H7 (cell line): ENCODE measurements at regions not wholly inside any gene's neighbourhood (a gene's known extent, or its start where the extent isn't known, plus 50 kb on each side); places are given as distances from the start of the nearest gene placed in this dataset.
"Not testable (repeated sequence)": the region's sequence is repeated elsewhere in the genome, so short reads cannot be mapped to it uniquely, and the experiment has no call there.

Experiments used
- DNase-seq: peaks from one replicate; pipeline ENCODE4 v3.0.0; 2012
- H3K27me3 ChIP-seq: 2 replicates; pipeline ENCODE4 v1.6.0; 2011; ENCODE audit warnings: mild to moderate bottlenecking, low read length; ENCODE audit not compliant: control insufficient read depth, insufficient read depth
- H3K36me3 ChIP-seq: replicated peaks from 2 replicates; pipeline ENCODE4 v1.5.1; 2011; ENCODE audit warnings: low read length; ENCODE audit not compliant: control insufficient read depth, insufficient read depth
- H3K4me3 ChIP-seq: 2 replicates; pipeline ENCODE4 v1.5.1; 2011; ENCODE audit warnings: low read depth, mild to moderate bottlenecking, control low read depth, low read length, moderate library complexity; ENCODE audit not compliant: insufficient read depth

DNA sequence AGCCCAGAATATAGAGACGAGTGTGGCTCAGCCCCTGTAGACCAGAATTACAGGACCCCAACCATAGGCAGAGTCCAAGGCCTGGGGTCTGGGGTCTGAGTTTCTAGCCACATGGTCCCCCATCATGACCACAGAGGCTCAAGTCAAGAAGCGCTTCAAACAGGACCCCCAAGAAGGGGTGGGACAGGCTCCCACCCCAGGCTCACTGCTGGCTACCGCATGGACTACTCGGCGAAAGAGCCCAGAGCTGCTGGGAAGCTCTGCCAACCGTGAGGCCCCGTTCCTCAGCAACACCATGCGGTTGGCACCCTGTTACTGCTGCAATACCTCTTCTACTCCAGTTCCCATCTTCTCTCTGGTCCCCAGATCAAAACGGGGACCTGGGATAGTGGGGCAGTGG, 254.8 kb downstream of the TEX29 start:
- DNase-seq: no peak
- Histone ChIP-seq H3K27me3 (no peaks in the 10 kb centered on the region), H3K4me3 (no peak overlapping the region), H3K36me3 (no peaks in the 10 kb centered on the region)

DNA sequence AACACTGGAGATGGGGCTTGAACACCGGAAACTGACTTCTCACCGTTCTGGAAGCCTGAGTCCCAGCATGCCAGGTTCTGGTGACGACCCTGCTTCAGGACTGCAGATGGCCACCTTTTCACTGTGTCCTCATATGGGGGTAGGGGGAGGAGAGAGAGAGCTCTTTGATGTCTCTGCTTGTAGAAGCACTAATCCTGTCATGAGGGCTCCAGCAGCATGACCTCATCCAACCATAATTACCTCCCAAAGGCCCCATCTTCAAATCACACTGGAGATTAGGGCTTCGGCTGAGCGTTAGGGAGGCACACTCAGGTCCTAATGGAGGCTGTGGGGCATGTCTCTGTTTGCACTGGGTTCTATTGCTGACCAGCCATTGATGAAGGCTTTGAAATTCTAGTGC, 255.3 kb downstream of the TEX29 start:
- no peaks in the 10 kb centered on the region for H3K36me3 ChIP-seq
- DNase-seq: no peak
- H3K27me3 ChIP-seq: no peaks in the 10 kb centered on the region
- no peak overlapping the region for H3K4me3 ChIP-seq

DNA sequence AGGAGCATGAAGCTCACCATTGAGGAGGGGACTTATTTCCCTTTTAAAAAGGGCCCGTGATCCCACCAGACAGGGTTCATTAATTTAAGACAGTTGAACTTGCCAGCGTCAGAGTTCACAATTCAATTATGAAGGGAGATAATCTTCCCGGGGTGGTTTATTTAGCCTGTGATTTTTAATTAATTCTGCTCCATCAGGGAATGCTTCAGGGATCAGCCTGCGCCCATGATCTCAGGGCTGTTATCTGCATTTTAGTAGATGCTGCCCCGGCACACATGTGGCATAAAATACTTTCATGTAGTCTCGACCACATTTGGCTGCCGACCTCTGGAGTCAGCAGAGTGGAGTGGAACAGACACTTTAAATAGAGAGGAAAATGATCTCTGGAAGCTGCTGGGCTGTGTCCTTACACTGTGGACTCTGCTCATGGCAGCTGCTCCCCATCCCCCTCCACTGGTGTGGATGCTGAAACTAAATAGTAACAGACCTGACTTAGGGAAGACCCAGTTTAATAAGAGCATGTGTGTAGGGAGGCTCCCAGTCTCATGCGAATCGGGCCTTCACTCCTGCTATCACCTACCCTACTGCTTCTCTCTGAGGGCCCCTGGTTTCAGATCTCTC, 256.9 kb downstream of the TEX29 start:
- Histone ChIP-seq H3K36me3 (no peaks in the 10 kb centered on the region), H3K27me3 (no peaks in the 10 kb centered on the region), H3K4me3 (no peak overlapping the region)
- DNase-seq: no peak

DNA sequence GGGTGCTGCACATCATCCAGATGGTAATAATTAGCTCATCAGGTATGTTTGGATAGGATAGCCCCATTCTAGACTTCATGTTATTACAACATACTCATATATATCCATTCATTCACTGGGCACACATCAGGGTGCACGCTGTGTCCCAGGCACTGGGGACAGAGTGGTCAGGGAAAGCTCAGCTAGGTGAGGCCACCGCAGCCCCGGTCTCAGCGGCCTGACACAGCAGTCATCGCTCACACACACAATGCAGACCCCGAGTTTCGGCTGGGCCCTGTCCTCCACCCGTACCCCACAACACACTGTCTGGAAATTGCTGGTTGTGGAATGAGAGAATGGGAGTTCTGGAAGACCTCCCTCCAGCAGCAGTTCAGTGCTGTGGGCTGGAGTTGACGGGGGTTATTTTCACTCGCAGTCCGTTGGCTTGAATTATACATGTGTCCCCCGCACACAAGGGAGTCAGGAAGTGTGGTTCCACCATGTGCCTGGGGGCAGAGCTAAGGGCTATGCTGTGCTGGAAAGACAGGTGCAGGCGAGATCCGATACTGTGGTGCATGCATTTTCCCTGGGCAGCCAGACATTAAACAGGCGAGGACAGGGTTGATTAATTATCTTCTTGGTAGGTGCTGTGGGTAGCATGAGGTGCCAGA, 257.6 kb downstream of the TEX29 start:
- H3K36me3 ChIP-seq: no peaks in the 10 kb centered on the region
- no peaks in the 10 kb centered on the region for H3K27me3 ChIP-seq
- H3K4me3 ChIP-seq: no peak overlapping the region
- peak; percentile 20 for DNase-seq

DNA sequence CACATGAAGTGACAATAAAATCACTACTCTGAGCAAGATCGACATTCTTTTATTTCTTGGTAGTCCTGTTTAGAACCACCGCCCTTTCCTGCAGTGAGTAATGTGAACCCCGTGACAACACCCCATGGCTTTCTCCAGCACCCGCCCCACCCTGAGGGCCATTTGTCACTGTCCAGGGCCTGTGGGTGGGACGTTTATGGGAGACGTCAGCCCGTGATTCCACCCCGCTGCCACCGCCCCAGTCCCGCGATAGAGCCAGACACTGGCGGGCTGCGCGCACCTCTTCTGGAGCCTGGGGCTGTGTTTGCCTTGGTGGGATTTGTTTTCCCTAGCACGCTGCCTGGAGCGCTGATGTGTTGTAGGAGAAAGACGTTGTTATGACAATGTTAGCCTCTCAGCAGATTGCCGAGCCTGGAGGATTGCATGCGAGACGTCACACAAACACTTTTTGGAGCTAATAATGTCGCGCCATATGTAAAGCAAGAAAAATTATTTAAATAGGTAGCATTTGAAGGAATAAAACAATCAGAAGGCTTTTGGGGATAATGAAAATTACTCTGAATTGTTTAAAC, 263.7 kb downstream of the TEX29 start:
- no peak for DNase-seq
- Histone ChIP-seq H3K36me3 (no peaks in the 10 kb centered on the region), H3K4me3 (no peak overlapping the region), H3K27me3 (no peaks in the 10 kb centered on the region)

DNA sequence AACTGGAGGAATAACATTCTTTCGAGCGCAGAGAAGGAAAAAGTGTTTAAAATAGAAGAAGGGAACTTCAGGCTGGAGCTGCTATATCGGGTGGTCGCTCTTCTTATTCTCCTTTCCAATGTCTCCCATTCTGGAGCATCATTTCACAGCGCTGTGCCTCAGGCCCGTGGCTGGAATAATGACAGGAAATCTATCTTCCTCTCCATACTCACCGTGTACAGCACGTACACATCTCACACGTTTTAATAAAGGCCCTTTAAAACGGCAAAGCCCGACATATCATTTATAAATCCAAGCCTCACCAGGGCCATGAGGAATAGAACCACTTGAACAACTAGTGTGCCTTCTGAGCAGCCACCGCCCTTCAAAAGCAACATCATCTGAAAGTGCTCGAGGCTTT, 264.4 kb downstream of the TEX29 start:
- H3K27me3 ChIP-seq: no peaks in the 10 kb centered on the region
- H3K36me3 ChIP-seq: no peaks in the 10 kb centered on the region
- DNase-seq: no peak
- H3K4me3 ChIP-seq: no peak overlapping the region

DNA sequence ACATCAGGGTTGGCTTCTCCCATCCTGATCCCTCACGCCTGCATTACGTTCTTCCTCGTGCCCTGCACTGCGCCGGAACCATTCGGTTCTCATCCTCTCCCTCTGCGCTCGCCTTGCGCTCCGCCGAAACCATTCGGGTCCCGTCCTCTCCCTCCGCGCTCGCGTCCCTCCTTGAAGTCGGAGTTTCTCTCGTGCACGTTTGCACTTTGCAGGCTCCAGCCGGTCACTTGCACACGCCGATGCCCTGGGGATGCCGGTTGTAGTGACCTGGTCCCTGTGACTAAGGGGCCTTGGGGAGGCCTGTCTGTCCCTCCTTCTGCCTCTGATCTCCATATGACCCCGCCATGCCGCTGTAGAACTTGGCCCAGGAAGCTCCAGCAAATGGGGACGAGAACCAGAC, 265.8 kb downstream of the TEX29 start:
- Histone ChIP-seq H3K27me3 (no peaks in the 10 kb centered on the region), H3K4me3 (no peak overlapping the region), H3K36me3 (no peaks in the 10 kb centered on the region)
- DNase-seq: no peak

DNA sequence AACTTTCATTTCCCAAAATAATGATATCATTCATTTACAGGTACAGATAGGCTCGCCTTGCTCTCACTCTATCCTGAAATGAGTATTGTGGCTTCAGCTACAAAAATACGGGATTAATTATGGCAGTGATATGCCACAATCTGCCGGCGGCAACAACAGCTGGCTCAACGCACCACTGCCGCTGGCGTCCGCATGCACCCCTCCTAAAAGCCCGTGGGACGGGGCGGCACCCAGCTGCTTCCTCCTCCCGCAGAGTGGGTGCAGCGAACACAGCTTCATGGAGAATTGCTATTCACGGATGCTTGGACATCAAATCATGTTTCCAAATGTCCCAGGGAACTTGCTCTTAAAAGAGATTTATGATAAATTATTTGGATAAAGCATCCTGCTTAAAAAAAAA, 266.8 kb downstream of the TEX29 start:
- H3K4me3 ChIP-seq: no peak overlapping the region
- H3K36me3 ChIP-seq: no peaks in the 10 kb centered on the region
- DNase-seq: no peak
- no peaks in the 10 kb centered on the region for H3K27me3 ChIP-seq

DNA sequence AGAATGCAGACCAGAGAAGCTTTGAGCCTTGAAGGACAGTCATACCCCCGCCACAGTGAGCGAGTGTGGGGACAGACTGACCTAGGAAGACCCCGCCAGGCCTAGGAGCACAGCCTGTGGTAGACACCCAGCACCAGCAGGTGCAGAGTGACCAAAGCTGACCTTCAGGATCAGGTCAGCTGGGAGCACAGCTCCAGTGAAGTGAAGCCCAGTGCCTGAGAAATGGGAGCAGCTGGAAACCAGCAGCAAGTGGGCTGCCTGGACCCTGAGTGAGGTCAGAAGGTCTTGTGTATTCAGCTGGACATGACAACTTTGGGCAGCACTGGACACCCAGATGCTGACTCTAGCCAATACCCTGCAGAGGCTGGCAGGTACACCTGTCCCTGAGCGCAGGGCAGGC, 268.9 kb downstream of the TEX29 start:
- Histone ChIP-seq H3K4me3 (no peak overlapping the region), H3K27me3 (no peaks in the 10 kb centered on the region)
- DNase-seq: no peak

DNA sequence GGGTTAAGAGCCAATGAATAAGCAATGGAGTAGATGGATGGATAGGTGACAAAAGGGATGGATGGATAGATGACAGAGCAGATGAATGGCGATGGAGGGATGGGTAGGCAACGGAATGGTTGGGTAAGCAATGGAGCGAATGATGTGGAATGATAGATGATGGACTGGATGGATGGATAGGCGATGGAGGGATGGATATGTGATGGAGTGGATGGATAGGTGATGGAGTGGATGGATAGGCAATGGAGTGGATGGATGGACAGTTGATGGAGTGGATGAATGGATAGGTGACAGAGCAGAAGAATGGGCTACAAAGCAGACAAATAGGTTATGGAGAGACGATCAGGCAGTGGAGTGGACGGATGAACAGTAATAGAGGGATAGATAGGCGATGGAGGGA, 269.6 kb downstream of the TEX29 start:
- Histone ChIP-seq H3K27me3 (no peaks in the 10 kb centered on the region), H3K4me3 (no peak overlapping the region), H3K36me3 (no peaks in the 10 kb centered on the region)
- no peak for DNase-seq

More for the DNA sequence above, 268.9 kb downstream of the TEX29 start:
- no peaks in the 10 kb centered on the region for H3K36me3 ChIP-seq

DNA sequence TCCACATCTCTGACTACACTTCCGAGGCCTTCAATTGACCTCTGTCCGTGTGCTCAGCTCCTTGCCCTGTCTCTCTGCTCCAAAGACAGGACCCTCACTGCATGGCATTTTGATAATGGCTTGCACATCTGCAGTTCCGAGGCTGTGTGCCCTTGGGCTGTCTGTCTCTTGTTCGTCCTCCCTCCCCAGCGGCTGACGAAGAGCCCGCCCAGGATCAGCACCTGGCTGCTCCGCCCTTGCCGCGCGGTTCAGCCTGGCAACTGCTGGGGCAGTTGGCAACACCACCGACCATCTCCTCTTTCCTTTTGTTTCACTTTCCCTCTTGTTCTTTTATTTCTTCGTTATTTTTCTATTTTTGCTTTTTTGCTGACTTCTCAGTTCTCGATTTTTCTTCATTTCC, 270.4 kb downstream of the TEX29 start:
- DNase-seq: no peak
- Histone ChIP-seq H3K4me3 (no peak overlapping the region), H3K27me3 (no peaks in the 10 kb centered on the region), H3K36me3 (no peaks in the 10 kb centered on the region)

DNA sequence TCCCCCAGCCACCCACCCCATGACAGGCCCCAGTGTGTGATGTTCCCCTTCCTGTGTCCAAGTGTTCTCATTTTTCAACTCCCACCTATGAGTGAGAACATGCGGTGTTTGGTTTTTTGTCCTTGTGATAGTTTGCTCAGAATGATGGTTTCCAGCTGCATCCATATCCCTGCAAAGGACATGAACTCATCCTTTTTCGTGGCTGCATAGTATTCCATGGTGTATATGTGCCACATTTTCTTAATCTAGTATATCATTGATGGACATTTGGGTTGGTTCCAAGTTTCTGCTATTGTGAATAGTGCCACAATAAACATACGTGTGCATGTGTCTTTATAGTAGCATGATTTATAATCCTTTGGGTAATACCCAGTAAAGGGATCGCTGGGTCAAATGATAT, 273.0 kb downstream of the TEX29 start:
- not testable (repeated sequence) for H3K36me3 ChIP-seq, H3K4me3 ChIP-seq, H3K27me3 ChIP-seq, DNase-seq

DNA sequence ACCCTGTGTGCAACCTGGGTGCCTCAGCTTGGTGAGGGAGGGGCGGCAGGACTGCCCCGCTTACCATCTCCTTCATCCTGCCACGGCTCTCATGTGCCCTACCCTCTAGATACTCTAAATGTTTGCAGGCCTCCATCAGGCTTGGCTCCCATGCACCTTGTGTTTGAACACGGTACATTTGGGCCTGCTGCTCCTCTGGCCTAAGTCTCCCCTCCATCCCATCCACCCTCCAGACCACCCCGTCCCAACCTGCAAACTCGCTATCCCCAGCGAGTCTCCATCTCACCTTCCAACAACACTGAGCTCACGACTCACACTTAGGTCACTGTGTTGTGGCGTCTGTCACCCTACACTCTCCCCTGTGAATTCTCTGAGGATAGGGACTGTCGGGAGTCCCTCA, 274.2 kb downstream of the TEX29 start:
- DNase-seq: no peak
- no peak overlapping the region for H3K4me3 ChIP-seq
- 0 out of 2 replicates have a peak, but pooled peaks cover 1% of the 10 kb centered on the region for H3K27me3 ChIP-seq
- no peaks in the 10 kb centered on the region for H3K36me3 ChIP-seq

DNA sequence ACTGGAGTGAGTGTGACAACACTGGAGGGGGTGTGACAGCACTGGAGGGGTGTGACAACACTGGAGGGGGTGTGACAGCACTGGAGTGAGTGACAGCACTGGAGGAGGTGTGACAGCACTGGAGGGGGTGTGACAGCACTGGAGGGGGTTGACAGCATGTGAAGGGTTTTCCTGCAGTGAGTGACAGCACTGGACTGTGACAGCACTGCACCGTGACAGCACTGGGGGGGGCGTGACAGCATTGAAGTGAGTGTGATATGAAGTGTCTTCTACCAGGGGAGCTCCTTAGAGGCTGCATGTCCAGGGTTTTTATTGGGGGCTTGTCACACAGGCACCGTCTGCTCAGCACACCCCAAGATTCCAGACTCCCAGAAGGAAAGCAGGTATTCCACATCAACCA, 274.8 kb downstream of the TEX29 start:
- no peak for DNase-seq
- 0 out of 2 replicates have a peak, but pooled peaks cover 1% of the 10 kb centered on the region for H3K27me3 ChIP-seq
- H3K4me3 ChIP-seq: no peak overlapping the region
- no peaks in the 10 kb centered on the region for H3K36me3 ChIP-seq

DNA sequence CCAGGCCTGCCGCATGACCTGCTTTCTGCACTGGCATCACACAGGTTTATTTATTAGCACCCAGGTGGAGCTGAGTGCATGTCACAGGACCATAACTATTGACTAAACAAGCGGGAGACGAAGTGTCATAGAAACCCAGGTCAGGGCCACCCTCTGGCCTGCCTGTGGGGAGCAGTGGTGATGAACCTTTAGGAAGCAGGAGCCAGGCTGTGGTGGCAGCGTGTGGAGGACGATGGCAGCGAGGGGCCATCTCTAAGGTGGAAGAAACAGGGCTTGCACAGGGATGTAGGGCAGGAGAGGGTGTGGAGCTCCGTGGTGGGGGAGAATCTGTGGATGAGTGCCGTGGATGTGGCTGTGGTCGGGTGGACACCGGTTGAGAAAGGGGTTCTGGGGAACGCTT, 275.3 kb downstream of the TEX29 start:
- Histone ChIP-seq H3K27me3 (0 out of 2 replicates have a peak, but pooled peaks cover 1% of the 10 kb centered on the region), H3K4me3 (no peak overlapping the region), H3K36me3 (no peaks in the 10 kb centered on the region)
- DNase-seq: no peak
